Uterus (tissue), 2 donors: ENCODE measurements at regions not wholly inside any gene's neighbourhood (a gene's known extent, or its start where the extent isn't known, plus 50 kb on each side); places are given as distances from the start of the nearest gene placed in this dataset.

ENCODE experiments used
- CTCF ChIP-seq, 4 experiments: fragments of 200-600 bp in 2 of 4; fragments of 450-650 bp in 2 of 4; sonication (generic) in 2 of 4; IDR thresholded peaks; one replicate each; pipeline ENCODE4 v1.5.1; 2016 to 2019; ENCODE audit warnings: antibody characterized with exemption in 4 of 4, mild to moderate bottlenecking in 2 of 4, moderate library complexity in 1 of 4
- POLR2A ChIP-seq, 2 donors: fragments of 450-650 bp; IDR thresholded peaks; one replicate each; pipeline ENCODE4 v1.6.1; 2016; ENCODE audit warnings: antibody characterized with exemption in 2 of 2, mild to moderate bottlenecking in 1 of 2, moderate library complexity in 1 of 2

GRCh38 chr3:115279939-115280338 lies 132.9 kb upstream of the ZBTB20 start:
- no peak for TF ChIP-seq CTCF (IDR thresholded peaks at IDR 0.05)
- no peak for TF ChIP-seq POLR2A (IDR thresholded peaks at IDR 0.05)
